GM18868 (cell line): ENCODE measurements at regions not wholly inside any gene's neighbourhood (a gene's known extent, or its start where the extent isn't known, plus 50 kb on each side); places are given as distances from the start of the nearest gene placed in this dataset.
"Not testable (repeated sequence)": the region's sequence is repeated elsewhere in the genome, so short reads cannot be mapped to it uniquely, and the experiment has no call there.

ENCODE experiments used
- ATAC-seq: cut with Tn5 transposase; IDR thresholded peaks from one replicate; pipeline ENCODE4 v1.9.1; 2021; ENCODE audit warnings: mild to moderate bottlenecking, moderate library complexity; ENCODE audit not compliant: unreplicated experiment

DNA sequence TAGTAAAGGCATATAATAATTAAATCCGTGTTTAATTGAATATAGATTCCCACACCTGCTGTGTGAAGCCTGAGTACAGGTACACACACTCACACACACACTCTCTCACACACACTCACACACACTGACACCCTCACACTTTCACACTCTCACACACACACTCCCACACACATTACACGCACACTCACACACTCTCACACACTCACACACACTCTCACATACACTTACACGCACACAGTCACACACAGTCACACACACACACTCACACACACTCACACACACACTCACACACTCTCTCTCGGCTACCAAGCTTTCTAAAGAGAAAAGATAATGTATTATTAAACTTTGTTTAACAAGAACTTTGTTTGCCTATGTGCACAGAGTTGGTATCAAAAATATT is 195.1 kb upstream of the CTNND2 start:
- no peak for ATAC-seq

DNA sequence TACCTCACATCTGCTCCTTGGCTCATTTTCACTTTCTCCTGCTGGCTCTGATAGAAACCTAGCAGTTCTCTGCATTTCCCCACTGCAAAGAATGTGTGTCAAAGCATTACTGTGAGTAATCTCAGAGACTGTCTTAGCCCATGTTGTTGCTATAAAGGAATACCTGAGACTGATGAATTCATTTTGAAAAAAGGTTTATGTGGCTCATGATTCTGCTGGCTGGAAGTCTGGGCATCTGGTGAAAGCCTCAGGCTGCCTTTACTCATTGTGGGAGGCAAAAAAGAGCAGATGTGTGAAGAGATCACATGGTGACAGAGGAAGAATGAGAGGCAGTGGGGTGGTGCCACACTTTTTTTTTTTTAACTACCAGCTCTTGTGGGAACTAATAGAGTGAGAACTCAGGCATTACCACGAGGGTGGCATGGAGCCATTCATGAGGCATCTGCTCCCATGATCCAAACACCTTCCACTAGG is 191.6 kb upstream of the CTNND2 start:
- ATAC-seq = peak; percentile 80

DNA sequence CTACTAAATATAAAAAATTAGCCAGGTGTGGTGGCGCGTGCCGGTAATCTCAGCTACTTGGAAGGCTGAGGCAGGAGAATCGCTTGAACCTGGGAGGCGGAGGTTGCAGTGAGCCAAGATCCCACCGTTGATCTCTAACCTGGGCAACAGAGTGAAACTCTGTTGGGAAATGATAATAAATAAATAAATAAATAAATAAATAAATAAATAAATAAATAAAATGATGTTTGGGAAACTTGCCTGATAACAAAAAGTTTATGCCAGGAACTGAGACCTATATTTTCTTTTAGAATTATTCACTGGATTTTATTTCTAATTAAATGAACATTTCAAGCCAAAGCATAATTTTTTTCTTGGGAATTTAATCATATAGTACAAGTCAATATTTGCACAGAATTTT is 189.3 kb upstream of the CTNND2 start:
- ATAC-seq = no peak

DNA sequence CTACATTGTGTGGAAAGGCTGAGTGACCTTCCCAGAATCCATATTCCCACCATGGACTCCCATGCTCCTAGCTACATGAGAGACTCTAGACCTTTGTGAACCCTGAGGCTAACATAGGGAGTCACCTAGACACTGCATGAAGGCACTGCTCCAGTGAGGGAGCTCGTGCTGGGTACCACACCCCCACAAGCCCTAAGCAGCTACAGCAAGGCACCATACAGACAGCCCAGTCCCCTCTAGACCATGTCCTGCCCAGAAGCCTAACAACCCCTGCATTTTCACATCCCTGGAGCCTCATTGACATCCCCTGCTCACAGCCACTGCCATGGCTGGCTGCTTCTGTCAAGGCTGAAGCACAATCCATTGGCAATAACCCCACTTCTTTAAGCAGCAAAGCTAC is 176.5 kb upstream of the CTNND2 start:
- no peak for ATAC-seq

DNA sequence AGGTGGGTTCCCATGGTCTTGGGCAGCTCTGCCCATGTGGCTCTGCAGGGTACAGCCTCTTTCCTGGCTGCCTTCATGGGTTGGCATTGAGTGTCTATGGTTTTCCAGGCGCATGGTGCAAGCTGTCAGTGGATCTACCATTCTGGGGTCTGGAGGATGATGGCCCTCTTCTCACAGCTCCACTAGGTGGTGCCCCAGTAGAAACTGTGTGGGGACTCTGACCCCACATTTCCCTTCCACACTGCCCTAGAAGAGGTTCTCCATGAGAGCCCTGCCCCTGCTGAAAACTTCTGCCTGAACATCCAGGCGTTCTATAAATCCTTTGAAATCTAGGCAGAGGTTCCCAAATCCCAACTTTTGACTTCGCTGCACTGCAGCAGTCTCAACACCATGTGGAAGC is 174.0 kb upstream of the CTNND2 start:
- not testable (repeated sequence) for ATAC-seq

DNA sequence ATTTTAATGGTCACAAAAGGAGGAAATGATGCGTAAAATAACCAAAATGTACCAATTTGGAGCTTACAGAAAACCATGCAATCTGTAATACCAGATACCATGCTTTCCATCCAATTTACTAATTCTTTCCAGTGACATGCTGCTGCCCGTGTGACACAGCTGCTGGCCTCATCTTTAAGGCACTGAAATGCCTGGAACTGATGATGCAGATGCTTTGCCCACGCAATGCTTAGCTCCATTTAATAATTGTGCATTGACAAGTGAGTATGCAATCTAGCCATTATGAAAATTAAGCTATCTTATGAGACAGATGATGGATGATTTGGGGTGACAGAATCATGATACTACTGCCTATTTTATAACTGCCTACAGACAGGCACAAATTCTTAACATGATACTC is 169.2 kb upstream of the CTNND2 start:
- no peak for ATAC-seq

DNA sequence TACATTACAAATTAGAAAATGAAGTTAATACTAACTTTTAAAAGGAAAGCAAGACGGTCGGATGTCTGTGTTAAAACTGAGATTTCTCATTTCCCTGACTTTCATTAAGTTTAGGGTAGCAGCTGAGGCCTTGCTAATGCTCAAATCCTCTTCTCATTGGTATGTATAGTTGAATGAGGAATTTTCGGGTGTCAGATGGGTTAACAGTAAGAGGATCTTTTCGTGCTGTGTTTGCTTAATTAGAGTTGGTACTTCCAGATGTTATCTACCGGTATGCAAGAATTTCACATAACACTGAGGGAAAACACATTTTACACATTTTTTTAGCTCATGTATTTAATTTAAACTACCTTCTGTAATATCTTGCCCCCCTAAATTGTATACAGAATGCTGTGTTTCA is 168.2 kb upstream of the CTNND2 start:
- ATAC-seq = no peak

DNA sequence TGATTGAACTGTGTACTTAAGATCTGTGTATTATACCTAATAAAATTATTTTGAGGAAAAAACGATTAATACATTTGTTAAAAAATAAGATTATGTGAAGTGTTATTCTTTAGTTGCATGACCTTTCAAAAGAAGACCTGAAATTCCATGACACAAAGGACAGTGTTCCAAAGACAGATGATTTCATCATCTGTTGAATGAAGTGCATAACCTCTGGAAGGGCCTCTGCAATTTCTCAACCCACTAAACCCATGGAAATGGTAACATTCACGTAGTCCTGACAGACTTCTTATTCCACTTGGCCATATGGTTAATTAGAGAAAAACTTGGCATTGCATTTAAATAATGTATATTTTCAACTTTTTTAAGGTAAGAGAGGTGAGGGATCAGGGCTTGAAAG is 167.2 kb upstream of the CTNND2 start:
- ATAC-seq = no peak

DNA sequence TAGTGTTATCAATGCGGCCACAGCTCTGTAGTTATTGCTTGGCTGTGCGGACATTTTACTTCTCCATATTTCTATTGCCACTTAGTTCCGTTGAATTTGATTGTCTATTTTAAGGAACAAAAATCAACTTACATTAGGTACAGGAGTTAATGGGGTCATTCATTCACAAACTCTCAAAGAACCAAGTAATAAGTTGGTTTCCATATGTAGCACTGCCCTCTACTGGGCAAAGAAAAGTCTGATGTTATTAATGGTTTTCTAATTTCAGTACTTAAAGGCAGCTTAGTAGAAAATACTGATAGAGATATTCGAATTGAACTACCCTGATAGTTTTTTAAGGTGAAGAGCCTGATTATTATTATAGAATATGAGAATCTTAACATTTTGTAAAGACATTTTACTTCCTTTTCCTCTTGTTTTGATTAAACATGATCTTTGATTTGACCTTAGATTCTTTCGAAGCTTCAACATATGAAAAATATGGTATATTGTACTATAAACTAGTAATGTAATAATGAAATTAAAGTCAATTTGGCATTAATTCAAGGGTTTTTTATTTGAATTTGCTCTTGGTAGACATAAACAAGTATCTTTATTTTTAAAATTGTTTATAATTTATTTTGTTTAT is 119.5 kb upstream of the CTNND2 start:
- ATAC-seq = peak; percentile 86

DNA sequence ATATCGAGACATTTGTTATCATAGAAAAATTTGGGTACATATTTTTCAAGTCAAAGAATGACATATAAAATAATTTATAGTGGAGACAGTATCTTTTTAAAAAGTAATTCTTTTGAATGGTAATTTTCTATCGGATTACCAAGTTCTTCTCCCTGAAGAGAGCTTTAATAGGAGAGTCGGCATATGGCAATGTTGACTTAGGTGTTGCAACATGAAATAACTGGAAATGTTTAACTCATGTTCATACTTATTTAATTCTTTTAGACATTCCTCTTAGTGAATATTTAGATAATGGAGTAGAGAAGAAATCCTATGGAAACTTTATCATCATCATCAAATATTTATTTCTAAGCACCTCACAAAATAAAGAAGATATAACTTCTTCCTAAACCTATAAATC is 118.2 kb upstream of the CTNND2 start:
- no peak for ATAC-seq

DNA sequence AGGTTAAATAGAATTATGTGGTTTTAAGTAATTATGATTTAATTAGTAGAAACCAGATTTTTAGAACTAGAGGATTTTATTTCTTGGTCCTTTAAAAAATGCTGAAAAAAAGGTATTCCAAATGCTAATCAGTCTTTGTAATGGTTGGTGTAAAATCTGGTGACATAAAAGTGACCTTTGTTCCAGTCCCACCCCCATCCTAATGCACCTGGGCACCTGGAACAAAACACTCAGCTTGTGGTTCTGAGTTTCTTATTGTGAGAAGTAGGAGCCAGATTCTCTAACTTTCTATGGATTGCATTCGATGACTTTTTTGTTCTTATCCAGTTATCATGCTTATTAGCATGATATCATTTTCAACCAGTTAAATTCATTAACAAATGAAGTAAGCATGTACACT is 115.1 kb upstream of the CTNND2 start:
- ATAC-seq = no peak

DNA sequence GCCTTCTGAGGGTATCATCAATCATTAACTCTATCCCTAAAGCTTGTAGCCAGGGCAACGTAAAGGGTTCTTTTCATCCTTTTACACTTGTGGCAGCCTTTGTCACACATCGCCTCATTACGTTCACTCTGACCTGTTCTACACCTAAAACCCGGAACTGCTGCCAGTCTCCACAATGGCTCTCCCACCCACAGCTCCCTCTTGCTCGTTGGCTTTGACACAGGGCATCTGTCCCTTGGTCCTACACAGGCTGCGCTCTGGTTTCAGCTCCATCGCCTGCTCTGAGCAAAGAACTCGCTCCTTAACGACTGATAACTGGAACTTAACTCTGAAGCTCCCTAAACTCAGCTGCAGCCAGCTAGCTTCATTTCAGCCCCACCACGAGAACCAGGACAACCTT is 112.8 kb upstream of the CTNND2 start:
- no peak for ATAC-seq

DNA sequence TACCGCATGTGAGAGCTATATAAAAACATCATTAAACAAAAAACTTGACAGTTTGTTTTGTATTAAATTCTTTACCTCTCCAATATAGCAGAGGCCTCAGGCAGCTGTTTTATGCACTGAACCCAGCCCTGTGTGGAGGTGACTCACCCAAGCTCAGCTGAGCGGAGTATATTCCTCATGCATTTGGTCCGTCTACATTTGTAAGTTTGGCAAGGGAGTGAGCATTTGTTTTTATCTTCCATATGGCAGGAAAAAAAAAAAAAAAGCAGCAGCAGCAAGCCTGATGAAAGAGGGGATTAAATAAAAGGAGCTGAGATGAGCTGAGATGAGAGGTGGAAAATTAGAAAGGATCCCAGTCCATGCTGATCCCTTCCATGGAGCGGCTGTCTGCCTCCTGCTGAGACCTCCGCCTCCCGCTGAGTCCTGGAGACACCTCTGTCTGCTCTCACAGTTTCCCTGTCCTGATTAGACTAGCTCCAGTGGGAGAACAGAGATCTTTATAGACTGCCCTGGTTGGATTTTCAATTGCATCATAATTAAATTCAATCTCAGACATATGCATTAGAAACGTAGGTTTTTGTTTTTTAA is 112.0 kb upstream of the CTNND2 start:
- ATAC-seq = no peak

DNA sequence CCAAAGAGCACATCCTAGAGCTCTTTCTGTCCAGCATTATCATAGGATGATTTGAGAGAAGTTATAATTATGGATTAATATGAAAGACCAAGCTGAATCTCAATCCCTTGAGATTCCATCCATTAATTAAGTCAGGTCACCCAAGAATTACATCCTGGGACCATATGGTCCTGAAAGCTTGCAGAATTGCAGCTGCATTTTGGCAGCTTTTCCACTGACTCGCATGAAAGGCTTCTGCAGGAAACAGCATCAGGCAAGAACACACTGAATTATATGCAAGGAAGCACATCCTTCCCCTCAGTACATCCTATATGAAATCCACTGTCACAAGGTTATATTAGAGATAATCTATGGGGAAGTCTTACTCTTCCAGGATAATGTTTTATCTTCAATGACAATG is 109.1 kb upstream of the CTNND2 start:
- ATAC-seq = no peak

DNA sequence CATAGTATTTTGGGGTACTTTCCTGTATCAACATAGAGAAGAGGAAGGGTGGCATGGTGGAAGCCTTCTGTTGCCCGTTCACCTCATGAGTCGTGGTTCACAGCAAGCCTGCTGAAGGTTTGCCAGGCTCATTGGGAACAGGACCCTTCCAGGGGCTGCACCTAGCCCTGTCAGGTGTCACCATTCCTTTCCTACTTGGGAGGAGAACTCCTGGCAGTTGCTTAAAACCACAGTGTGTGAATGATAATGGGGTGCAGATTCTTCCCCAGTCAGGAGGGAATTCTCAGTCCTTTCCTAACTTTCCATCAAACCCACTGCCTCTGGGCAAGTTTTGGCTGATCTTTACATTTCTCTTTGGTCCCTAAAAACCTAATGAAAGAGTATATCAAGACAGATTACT is 99.4 kb upstream of the CTNND2 start:
- no peak for ATAC-seq

DNA sequence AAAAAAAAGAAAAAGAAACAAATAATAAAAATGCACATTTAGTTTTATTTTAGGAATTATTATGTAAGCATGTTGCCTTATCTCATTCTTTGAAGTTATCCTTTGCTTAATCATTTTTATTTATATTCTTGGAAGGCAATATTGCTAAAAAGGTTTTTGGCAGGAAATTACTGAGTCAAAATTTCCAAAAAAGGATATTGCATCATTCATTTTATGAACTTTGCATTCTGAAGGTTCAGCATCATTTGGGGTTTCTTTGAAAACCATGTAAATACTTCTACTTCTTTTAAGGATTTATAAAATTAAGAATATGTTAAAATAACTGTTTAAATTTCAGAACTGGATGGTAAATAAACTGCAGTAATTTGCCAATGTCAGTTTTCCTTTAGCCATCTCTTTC is 94.2 kb upstream of the CTNND2 start:
- no peak for ATAC-seq

DNA sequence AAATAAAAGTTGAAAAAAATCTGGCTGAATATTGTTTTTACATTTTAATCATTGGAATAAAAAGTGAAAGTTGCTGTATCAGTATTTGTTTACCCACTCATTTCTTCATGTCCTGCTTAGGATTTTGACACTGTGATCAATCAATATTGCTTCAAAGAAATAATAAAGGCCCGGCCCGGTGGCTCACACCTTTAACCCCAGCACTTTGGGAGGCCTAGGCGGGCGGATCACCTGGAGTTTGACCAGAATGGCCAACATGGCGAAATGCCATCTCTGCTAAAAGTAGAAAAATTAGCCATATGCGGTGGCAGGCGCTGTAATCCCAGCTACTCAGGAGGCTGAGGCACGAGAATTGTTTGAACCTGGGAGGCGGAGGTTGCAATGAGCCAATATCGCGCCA is 93.7 kb upstream of the CTNND2 start:
- ATAC-seq = no peak

DNA sequence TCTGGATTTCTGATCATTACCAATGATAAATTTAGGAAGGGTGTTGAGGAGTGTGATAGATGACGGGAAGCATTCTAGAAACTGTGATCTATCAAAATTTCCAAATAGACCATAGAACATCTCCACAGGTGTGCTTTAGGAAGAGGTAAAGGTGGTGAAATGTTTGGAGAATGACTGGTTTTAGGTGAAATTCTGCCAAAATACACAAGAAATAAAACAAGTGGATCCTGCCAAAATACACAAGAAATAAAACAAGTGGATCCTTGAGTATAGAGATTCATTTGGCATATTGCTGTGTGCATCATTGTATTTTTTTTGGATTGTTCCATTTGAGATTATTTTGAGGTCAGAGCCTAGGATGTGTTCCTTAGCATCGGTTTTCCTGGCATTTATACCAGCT is 88.3 kb upstream of the CTNND2 start:
- ATAC-seq = no peak

DNA sequence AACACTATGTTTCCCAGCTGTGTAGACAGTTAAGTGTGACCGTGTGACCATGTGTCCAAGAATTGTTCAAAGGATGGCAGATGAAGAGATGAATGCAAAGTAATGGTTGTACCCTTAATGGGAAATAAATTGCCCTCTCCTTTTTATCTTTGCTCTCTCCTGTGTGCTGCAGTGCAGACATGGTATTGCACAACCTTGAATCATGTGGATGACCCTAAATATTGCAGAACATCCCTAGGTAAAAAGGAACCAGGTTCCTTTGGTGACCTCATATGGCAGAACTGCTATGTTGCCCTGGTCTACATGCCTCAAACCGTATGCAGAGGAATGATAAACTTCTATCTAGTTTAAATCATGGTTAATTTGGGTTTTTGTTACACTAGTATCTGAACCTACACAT is 81.7 kb upstream of the CTNND2 start:
- ATAC-seq = no peak

DNA sequence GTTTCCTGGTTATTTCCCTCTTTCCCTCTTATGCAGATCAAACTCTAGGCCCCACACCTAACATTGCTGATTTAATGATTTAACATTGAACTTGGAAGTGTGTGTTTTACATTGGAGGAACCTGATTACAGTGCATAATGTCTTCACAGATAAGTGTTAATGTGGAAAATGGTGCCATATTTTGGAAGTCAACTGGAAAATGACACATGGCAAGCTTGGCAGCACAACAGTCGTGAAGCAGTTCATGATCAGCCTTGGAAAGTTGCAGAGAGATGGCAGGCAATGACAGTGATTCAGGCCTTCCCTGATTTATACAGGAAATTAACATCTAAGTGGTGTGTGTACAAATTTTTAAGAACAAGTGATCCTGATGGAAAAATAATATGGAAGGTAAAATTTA is 80.0 kb upstream of the CTNND2 start:
- no peak for ATAC-seq

DNA sequence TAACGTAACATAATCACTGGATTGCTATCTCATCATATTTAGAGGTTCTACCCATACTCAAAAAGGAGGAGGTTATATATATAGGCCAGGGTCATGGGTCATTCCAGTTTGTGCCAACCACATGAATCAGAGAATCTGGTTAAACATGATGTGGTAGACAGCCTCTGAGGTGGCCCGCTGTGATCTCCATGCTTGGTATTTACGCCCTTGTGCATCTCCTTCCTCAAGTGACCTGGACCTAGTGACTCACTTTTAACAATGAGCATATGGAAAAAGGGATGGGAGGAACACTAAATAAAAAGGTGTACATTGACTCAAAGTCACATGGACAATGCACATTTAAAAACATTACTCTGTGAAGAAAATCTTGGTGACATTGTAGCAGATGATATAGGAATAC is 77.7 kb upstream of the CTNND2 start:
- no peak for ATAC-seq

DNA sequence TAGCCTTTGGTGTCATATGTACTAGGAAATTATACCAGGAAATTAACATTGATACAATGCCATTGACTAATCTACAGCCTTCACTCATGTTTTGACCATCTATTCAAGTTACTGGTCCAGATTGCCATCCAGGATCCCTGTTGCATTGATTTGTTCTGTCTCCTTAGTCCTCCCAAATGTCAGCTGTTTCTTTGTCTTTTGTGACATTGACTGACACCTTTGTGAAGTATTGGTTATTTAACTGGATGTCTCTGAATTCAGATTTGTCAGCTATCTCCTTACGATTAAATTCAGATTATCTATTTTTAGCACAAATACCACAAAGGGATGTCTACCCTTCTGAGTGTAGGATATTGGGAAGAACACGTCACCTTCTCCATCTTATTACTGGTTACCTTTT is 73.7 kb upstream of the CTNND2 start:
- no peak for ATAC-seq

DNA sequence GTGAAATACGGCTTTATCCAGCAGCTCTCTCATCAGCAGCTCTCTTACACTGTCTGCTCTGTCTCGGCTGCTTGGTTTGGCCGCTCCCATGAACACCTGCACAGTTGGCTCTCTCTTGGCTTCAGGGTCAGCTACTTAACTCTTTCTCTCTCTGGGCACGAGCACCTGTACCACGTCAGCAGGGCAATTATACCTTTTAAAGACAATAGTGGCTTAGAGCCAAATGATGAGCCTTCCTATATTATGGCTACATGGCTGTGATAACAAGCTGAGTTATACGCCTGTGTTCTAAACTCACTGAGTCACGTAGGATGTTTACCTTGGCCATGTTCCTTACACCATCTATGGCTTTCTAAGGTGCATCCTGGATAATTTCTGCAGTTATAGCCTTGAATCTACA is 69.2 kb upstream of the CTNND2 start:
- no peak for ATAC-seq
